GM12878 (cell line): ENCODE measurements at regions not wholly inside any gene's neighbourhood (a gene's known extent, or its start where the extent isn't known, plus 50 kb on each side); places are given as distances from the start of the nearest gene placed in this dataset.

ENCODE experiments used
- ATAC-seq: fragments of 200-7000 bp; cut with Tn5 transposase; 3 replicates; pipeline ENCODE4 v1.9.1; 2020; ENCODE audit warnings: mild to moderate bottlenecking, moderate library complexity
- BruUV-seq: library from RNA; stranded (reverse); fragments of 400-500 nt; replicated peaks from 2 replicates; lab custom pipeline; 2021; lab: Mats Ljungman, UMichigan
- CTCF ChIA-PET: fragments of 300-600 bp; sonication (Branson Sonifier 250); formaldehyde crosslinking; extraction: SDS; loops from one replicate; lab custom pipeline; 2021; ENCODE audit warnings: inconsistent platforms; lab: Yijun Ruan, JAX
- POLR2A ChIA-PET: fragments of 350-600 bp; formaldehyde crosslinking; extraction: SDS; loops from one replicate; lab custom pipeline; 2021; ENCODE audit warnings: inconsistent platforms; lab: Charles Lee
- RAD21 ChIA-PET: fragments of 300-600 bp; sonication (Branson Sonifier 250); formaldehyde crosslinking; loops from one replicate; lab custom pipeline; 2023; ENCODE audit warnings: antibody characterized with exemption; ENCODE audit not compliant: unreplicated experiment; lab: Charles Lee
- SMC1A ChIA-PET: fragments of 300-600 bp; sonication (Branson Sonifier 250); formaldehyde crosslinking; loops from one replicate; lab custom pipeline; 2023; ENCODE audit not compliant: unreplicated experiment, uncharacterized antibody; lab: Charles Lee
- DNase-seq: peaks from one replicate; pipeline ENCODE4 v3.0.0-alpha.2; 2011; ENCODE audit warnings: low read depth, low spot score
- FAIRE-seq: peaks from 3 replicates; lab custom pipeline; 2011; peaks lifted over from hg19 to GRCh38; lab: Jason Lieb, UNC
- H2AFZ ChIP-seq: 2 replicates; pipeline ENCODE4 v1.6.0; 2011; ENCODE audit warnings: low read depth, low read length, control low read depth; ENCODE audit not compliant: control insufficient read depth
- H3K27ac ChIP-seq: 2 replicates; pipeline ENCODE4 v1.5.1; 2011; ENCODE audit warnings: control low read depth; ENCODE audit not compliant: control insufficient read depth, insufficient read depth
- H3K27me3 ChIP-seq, 2 experiments: replicated peaks in 1 of 2; 2 replicates each; pipeline versions ENCODE4 v1.6.0 to v1.6.1; 2011; ENCODE audit warnings: low read length in 1 of 2; ENCODE audit not compliant: control insufficient read depth in 2 of 2, insufficient read depth in 2 of 2
- H3K36me3 ChIP-seq, 2 experiments: 2 replicates each; pipeline ENCODE4 v1.5.1; 2011; ENCODE audit warnings: low read length in 1 of 2; ENCODE audit not compliant: control insufficient read depth in 2 of 2, insufficient read depth in 2 of 2
- H3K4me1 ChIP-seq: 2 replicates; pipeline ENCODE4 v1.6.1; 2011; ENCODE audit warnings: mild to moderate bottlenecking, low read length, moderate library complexity, mixed read lengths; ENCODE audit not compliant: control insufficient read depth, insufficient read depth
- H3K4me2 ChIP-seq: 2 replicates; pipeline ENCODE4 v1.6.0; 2011; ENCODE audit warnings: control low read depth; ENCODE audit not compliant: control insufficient read depth, insufficient read depth
- H3K4me3 ChIP-seq: fragments of 200-600 bp; sonication (generic); 2 replicates; pipeline ENCODE4 v1.5.1; 2016
- H3K79me2 ChIP-seq: 2 replicates; pipeline ENCODE4 v1.6.0; 2011; ENCODE audit warnings: low read length; ENCODE audit not compliant: control insufficient read depth, insufficient read depth
- H3K9ac ChIP-seq: 2 replicates; pipeline ENCODE4 v1.8.0; 2011; ENCODE audit warnings: low read length, control low read depth, mixed read lengths; ENCODE audit not compliant: control insufficient read depth, insufficient read depth
- H3K9me3 ChIP-seq: replicated peaks from 3 replicates; pipeline ENCODE4 v1.5.1; 2011; ENCODE audit warnings: mild to moderate bottlenecking, low read length; ENCODE audit not compliant: control insufficient read depth, insufficient read depth
- H4K20me1 ChIP-seq: 2 replicates; pipeline ENCODE4 v1.6.0; 2011; ENCODE audit not compliant: control insufficient read depth, insufficient read depth
- ASH2L ChIP-seq: fragments of 300-600, 200-600 bp; sonication (generic); IDR thresholded peaks from 2 replicates; pipeline ENCODE4 v1.6.1; 2017; ENCODE audit warnings: low read depth, mild to moderate bottlenecking, borderline replicate concordance
- CBX5 ChIP-seq: sonication (generic); IDR thresholded peaks from 2 replicates; pipeline ENCODE4 v1.6.1; 2016; ENCODE audit warnings: low read depth, moderate library complexity, mild to moderate bottlenecking, inconsistent platforms
- E2F4 ChIP-seq: IDR thresholded peaks from 2 replicates; pipeline ENCODE4 v1.6.1; 2012; ENCODE audit warnings: low read depth, low read length, improper control_type of control experiment
- HCFC1 ChIP-seq: fragments of 150-350 bp; IDR thresholded peaks from 2 replicates; pipeline ENCODE4 v1.6.1; 2014; ENCODE audit warnings: low read length
- IRF4 ChIP-seq: IDR thresholded peaks from 2 replicates; pipeline ENCODE4 v1.6.1; 2011; ENCODE audit warnings: low read depth, low read length
- JUNB ChIP-seq: IDR thresholded peaks from 2 replicates; pipeline ENCODE4 v1.6.1; 2016; ENCODE audit warnings: antibody characterized with exemption, mild to moderate bottlenecking
- MLLT1 ChIP-seq: fragments of 450-650 bp; IDR thresholded peaks from 2 replicates; pipeline ENCODE4 v1.6.1; 2016; ENCODE audit warnings: mild to moderate bottlenecking
- MTA3 ChIP-seq: IDR thresholded peaks from 2 replicates; pipeline ENCODE4 v1.6.1; 2012; ENCODE audit warnings: low read length, inconsistent platforms, borderline replicate concordance
- PML ChIP-seq: IDR thresholded peaks from 2 replicates; pipeline ENCODE4 v1.6.1; 2012; ENCODE audit warnings: low read length, inconsistent platforms
- RBBP5 ChIP-seq: fragments of 200-600 bp; sonication (generic); conservative IDR thresholded peaks from 2 replicates; pipeline ENCODE4 v1.6.1; 2016
- SIN3A ChIP-seq: IDR thresholded peaks from 2 replicates; pipeline ENCODE4 v1.6.1; 2012; ENCODE audit warnings: low read depth, low read length, improper control_type of control experiment
- SMAD1 ChIP-seq: fragments of 450-650 bp; IDR thresholded peaks from 2 replicates; pipeline ENCODE4 v1.6.1; 2018; ENCODE audit warnings: mild to moderate bottlenecking, low read depth; ENCODE audit not compliant: partially characterized antibody
- SMC3 ChIP-seq: IDR thresholded peaks from 2 replicates; pipeline ENCODE4 v1.6.1; 2011; ENCODE audit warnings: low read length, improper control_type of control experiment, borderline replicate concordance
- SP1 ChIP-seq: IDR thresholded peaks from one replicate; pipeline ENCODE4 v1.6.1; 2011; ENCODE audit warnings: low read depth, low read length
- SUPT20H ChIP-seq: IDR thresholded peaks from 2 replicates; pipeline ENCODE4 v1.6.1; 2011; ENCODE audit warnings: low read depth, mild to moderate bottlenecking, low read length, moderate library complexity, borderline replicate concordance; ENCODE audit not compliant: control insufficient read depth
- SUZ12 ChIP-seq: fragments of 200-600 bp; sonication (generic); IDR thresholded peaks from one replicate; pipeline ENCODE4 v1.6.1; 2018; ENCODE audit warnings: antibody characterized with exemption, mild to moderate bottlenecking; ENCODE audit not compliant: unreplicated experiment
- TCF7 ChIP-seq: IDR thresholded peaks from 2 replicates; pipeline ENCODE4 v1.6.1; 2014; ENCODE audit warnings: antibody characterized with exemption, borderline replicate concordance
- ZBED1 ChIP-seq: IDR thresholded peaks from 2 replicates; pipeline ENCODE4 v1.6.1; 2016; ENCODE audit warnings: borderline replicate concordance
- ZNF217 ChIP-seq: fragments of 450-650 bp; IDR thresholded peaks from 2 replicates; pipeline ENCODE4 v1.6.1; 2017; ENCODE audit warnings: antibody characterized with exemption, mild to moderate bottlenecking
- WGBS: methylation state at CpG from one replicate; pipeline ENCODE4 v1.1.6; 2016; ENCODE audit warnings: low lambda C conversion rate; ENCODE audit not compliant: insufficient replicate concordance, insufficient coverage; ENCODE audit errors: missing lambda C conversion rate; 5-methylcytosine and 5-hydroxymethylcytosine counted together
- in situ Hi-C: fragments of 300-500 bp; cut with MboI; formaldehyde crosslinking; loops from 9 replicates; pipeline ENCODE4 v1.14.3; 2018; ENCODE audit warnings: mixed read lengths
- intact Hi-C: fragments of 100-400 bp; cut with micrococcal nuclease; formaldehyde crosslinking; loops from one replicate; pipeline ENCODE4 v1.14.2; 2022; ENCODE audit not compliant: unreplicated experiment
- TF ChIP-seq, protein P1 (sequence below): fragments of 150-350 bp; IDR thresholded peaks from 2 replicates; pipeline ENCODE4 v1.6.1; 2014; ENCODE audit warnings: mild to moderate bottlenecking, low read depth, low read length

- TF ChIP-seq SMAD1 (no peak), E2F4 (no peak), PML (no peak), ZBED1 (no peak), CBX5 (no peak)
These were observed 873.8 kb downstream of the BRD1 start (continued) for GRCh38 chr22:48953830-48954229.

DNA sequence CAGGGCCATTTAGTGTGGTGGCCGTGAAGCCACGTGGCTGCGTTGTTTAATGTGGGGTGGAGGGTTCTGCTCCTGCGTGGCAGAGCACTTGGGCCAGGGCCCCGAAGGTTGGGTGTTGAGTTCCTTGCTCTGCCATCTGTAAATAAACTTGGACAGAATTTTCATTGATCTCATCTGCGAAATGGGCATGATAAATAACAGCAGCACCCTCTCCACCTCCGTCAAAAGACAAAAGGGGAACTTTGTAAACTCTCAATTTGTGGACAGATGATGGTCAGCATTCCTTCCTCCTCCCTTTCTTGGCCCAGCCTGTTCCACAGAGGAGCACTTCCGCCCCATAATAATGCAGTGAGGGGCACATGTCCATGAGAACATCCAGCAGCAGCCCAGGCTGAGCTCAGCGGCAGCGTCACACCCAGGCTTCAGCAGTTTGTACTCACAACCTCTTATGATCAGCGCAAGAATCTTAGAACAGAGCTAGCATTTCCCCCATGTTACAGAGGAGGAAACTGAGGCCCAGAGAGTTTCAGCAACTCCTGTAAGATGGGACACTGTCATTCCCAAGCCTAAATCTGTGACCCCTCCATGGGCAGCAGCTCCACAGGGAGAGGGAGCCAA, 874.5 kb downstream of the BRD1 start:
- in situ Hi-C loops (no loop called here), intact Hi-C loops (no loop called here)
- no peak overlapping the region for H3K4me3 ChIP-seq
- no peaks in the 10 kb centered on the region for H3K27me3 ChIP-seq
- POLR2A ChIA-PET: no interaction called here
- ATAC-seq (no peak), DNase-seq (no peak), FAIRE-seq (no peak)
- RAD21 ChIA-PET: no interaction called here
- H3K4me2 ChIP-seq: no peak overlapping the region
- no TSS peak for BruUV-seq
- H4K20me1 ChIP-seq: no peaks in the 10 kb centered on the region
- no peaks in the 10 kb centered on the region; the same call in 2 of the 3 replicates for H3K9me3 ChIP-seq
- WGBS: 59% methylated on average over 11 of the region's 11 CpGs
- CTCF ChIA-PET: interaction anchor here (0.6 kb wide), 1 partner anchor 516 kb away, joined by 4 read pairs; no protein-coding TSS in a partner anchor
- no peaks in the 10 kb centered on the region for H3K4me1 ChIP-seq
- H3K27ac ChIP-seq: no peak overlapping the region
- H3K9ac ChIP-seq: no peak overlapping the region
- no peaks in the 10 kb centered on the region for H3K79me2 ChIP-seq
- H2AFZ ChIP-seq: no peak overlapping the region
- H3K36me3 ChIP-seq: no peaks in the 10 kb centered on the region
- SMC1A ChIA-PET: no interaction called here
- TF ChIP-seq MTA3 (no peak), ASH2L (no peak), RBBP5 (no peak), MLLT1 (no peak), TCF7 (no peak), SUPT20H (no peak), SIN3A (no peak), ZNF217 (no peak), SMC3 (no peak), IRF4 (no peak), SP1 (no peak), SUZ12 (no peak), JUNB (no peak), PML (no peak), HCFC1 (no peak)
- TF ChIP-seq, protein P1, sequence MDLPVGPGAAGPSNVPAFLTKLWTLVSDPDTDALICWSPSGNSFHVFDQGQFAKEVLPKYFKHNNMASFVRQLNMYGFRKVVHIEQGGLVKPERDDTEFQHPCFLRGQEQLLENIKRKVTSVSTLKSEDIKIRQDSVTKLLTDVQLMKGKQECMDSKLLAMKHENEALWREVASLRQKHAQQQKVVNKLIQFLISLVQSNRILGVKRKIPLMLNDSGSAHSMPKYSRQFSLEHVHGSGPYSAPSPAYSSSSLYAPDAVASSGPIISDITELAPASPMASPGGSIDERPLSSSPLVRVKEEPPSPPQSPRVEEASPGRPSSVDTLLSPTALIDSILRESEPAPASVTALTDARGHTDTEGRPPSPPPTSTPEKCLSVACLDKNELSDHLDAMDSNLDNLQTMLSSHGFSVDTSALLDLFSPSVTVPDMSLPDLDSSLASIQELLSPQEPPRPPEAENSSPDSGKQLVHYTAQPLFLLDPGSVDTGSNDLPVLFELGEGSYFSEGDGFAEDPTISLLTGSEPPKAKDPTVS: no peak
